ENCODE measurements at regions not wholly inside any gene's neighbourhood (a gene's known extent, or its start where the extent isn't known, plus 50 kb on each side); places are given as distances from the start of the nearest gene placed in this dataset.

- Mint-ChIP-seq H3K4me3 (no peak overlapping the region), H3K36me3 (no peaks in the 10 kb centered on the region), H3K27ac (no peak overlapping the region), H3K4me1 (no peaks in the 10 kb centered on the region), H3K9me3 (peaks cover 4 to 43% (median 20%) of the 10 kb centered on the region in 8 donors), H3K27me3 (no peaks in the 10 kb centered on the region)
- Histone ChIP-seq H3K36me3 (ENCODE audit: insufficient read depth, low read length) (no peaks in the 10 kb centered on the region), H3K4me3 (ENCODE audit: low read length in 2 of 2) (no peak overlapping the region), H3K27ac (ENCODE audit: low read depth, low read length) (no peak overlapping the region), H3K27me3 (ENCODE audit: insufficient read depth, low read length) (no peaks in the 10 kb centered on the region), H3K4me1 (ENCODE audit: insufficient read depth, low read length) (no peaks in the 10 kb centered on the region), H3K9me3 (ENCODE audit: control insufficient read depth in 1 of 2, low read length in 2 of 2) (peaks cover 0 to 9% of the 10 kb centered on the region in 2 donors)
- DNase-seq: no peak
- POLR2A ChIA-PET (ENCODE audit: partially characterized antibody): no interaction called here
- CTCF ChIA-PET (ENCODE audit: partially characterized antibody): no interaction called here
- intact Hi-C loops (cut with micrococcal nuclease): no loop called here
These were observed 826.3 kb upstream of the CDH2 start for GRCh38 chr18:29003194-29003593.

DNA sequence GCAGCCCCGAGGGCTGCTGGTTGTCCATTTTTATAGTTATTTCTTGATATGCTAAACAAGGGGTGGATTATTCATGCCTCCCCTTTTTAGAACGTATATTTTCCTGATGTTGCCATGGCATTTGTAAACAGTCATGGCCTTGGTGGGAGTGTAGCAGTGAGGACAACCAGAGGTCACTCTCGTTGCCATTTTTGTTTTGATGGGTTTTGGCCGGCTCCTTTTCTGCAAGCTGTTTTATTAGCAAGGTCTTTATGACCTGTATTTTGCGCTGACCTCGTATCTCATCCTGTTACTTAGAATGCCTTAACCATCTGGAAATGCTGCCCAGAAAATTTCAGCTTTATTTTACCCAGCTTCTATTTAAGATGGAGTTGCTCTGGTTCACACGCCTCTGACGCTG lies 825.8 kb upstream of the CDH2 start:
- no peaks in the 10 kb centered on the region for H3K36me3 ChIP-seq (ENCODE audit: insufficient read depth, low read length)
- H3K4me3 ChIP-seq (ENCODE audit: low read length in 2 of 2): no peak overlapping the region
- no peaks in the 10 kb centered on the region for H3K27me3 ChIP-seq (ENCODE audit: insufficient read depth, low read length)
- no peaks in the 10 kb centered on the region for H3K4me1 Mint-ChIP-seq
- intact Hi-C loops (cut with micrococcal nuclease): no loop called here
- peaks cover 4 to 39% (median 18%) of the 10 kb centered on the region in 8 donors for H3K9me3 Mint-ChIP-seq
- no peaks in the 10 kb centered on the region for H3K4me1 ChIP-seq (ENCODE audit: insufficient read depth, low read length)
- POLR2A ChIA-PET (ENCODE audit: partially characterized antibody): no interaction called here
- H3K4me3 Mint-ChIP-seq: no peak overlapping the region
- no peaks in the 10 kb centered on the region for H3K36me3 Mint-ChIP-seq
- no peak for DNase-seq
- H3K27ac ChIP-seq (ENCODE audit: low read depth, low read length): no peak overlapping the region
- H3K27me3 Mint-ChIP-seq: no peaks in the 10 kb centered on the region
- H3K9me3 ChIP-seq (ENCODE audit: control insufficient read depth in 1 of 2, low read length in 2 of 2): peaks cover 0 to 9% of the 10 kb centered on the region in 2 donors
- H3K27ac Mint-ChIP-seq: no peak overlapping the region
- CTCF ChIA-PET (ENCODE audit: partially characterized antibody): no interaction called here

DNA sequence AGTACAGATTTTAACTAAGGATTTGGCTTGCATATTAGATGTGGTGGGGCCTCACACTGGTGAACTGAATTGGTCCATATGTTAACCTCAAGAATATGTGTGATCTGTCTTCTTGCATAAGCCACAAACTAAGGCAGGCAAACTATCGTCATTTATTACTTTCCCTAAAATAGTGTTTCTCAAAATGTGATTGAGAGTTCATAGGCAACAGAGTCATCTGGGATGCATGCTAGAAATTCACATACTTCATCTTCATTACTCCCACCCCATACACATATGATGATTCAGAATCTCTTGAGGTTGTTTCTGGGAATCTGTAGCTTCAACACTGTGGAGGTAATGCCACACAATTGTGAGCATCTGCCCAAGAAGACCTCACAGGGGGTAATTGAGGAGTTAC lies 822.8 kb upstream of the CDH2 start:
- no peaks in the 10 kb centered on the region for H3K36me3 Mint-ChIP-seq
- Histone ChIP-seq H3K4me1 (ENCODE audit: insufficient read depth, low read length) (no peaks in the 10 kb centered on the region), H3K27ac (ENCODE audit: low read depth, low read length) (no peak overlapping the region), H3K9me3 (ENCODE audit: control insufficient read depth in 1 of 2, low read length in 2 of 2) (peaks cover 0 to 9% of the 10 kb centered on the region in 2 donors), H3K27me3 (ENCODE audit: insufficient read depth, low read length) (no peaks in the 10 kb centered on the region), H3K36me3 (ENCODE audit: insufficient read depth, low read length) (no peaks in the 10 kb centered on the region), H3K4me3 (ENCODE audit: low read length in 2 of 2) (no peak overlapping the region)
- intact Hi-C loops (cut with micrococcal nuclease): loop anchor here (10.0 kb wide), 1 partner anchor 55 kb away; no protein-coding TSS in a partner anchor
- peaks cover 2 to 36% (median 18%) of the 10 kb centered on the region in 8 donors for H3K9me3 Mint-ChIP-seq
- ChIA-PET CTCF (ENCODE audit: partially characterized antibody) (no interaction called here), POLR2A (ENCODE audit: partially characterized antibody) (no interaction called here)
- no peak for DNase-seq
- H3K27me3 Mint-ChIP-seq: no peaks in the 10 kb centered on the region
- no peak overlapping the region for H3K27ac Mint-ChIP-seq
- H3K4me1 Mint-ChIP-seq: no peaks in the 10 kb centered on the region
- no peak overlapping the region for H3K4me3 Mint-ChIP-seq

- Mint-ChIP-seq H3K4me1 (no peaks in the 10 kb centered on the region), H3K27me3 (no peaks in the 10 kb centered on the region), H3K36me3 (no peaks in the 10 kb centered on the region), H3K4me3 (no peak overlapping the region), H3K27ac (no peak overlapping the region), H3K9me3 (peaks cover 4 to 27% (median 13%) of the 10 kb centered on the region in 8 donors)
- CTCF ChIA-PET (ENCODE audit: partially characterized antibody): no interaction called here
- DNase-seq: no peak
- intact Hi-C loops (cut with micrococcal nuclease): loop anchor here (10.0 kb wide), 1 partner anchor 59 kb away; no protein-coding TSS in a partner anchor
- Histone ChIP-seq H3K27me3 (ENCODE audit: insufficient read depth, low read length) (no peaks in the 10 kb centered on the region), H3K36me3 (ENCODE audit: insufficient read depth, low read length) (no peaks in the 10 kb centered on the region), H3K9me3 (ENCODE audit: control insufficient read depth in 1 of 2, low read length in 2 of 2) (peaks cover 0 to 3% of the 10 kb centered on the region in 2 donors), H3K27ac (ENCODE audit: low read depth, low read length) (no peak overlapping the region), H3K4me1 (ENCODE audit: insufficient read depth, low read length) (no peaks in the 10 kb centered on the region), H3K4me3 (ENCODE audit: low read length in 2 of 2) (no peak overlapping the region)
- POLR2A ChIA-PET (ENCODE audit: partially characterized antibody): no interaction called here
These were observed 818.4 kb upstream of the CDH2 start for GRCh38 chr18:28995319-28995718.

- no peak overlapping the region for H3K27ac ChIP-seq (ENCODE audit: low read depth, low read length)
- no peaks in the 10 kb centered on the region for H3K36me3 ChIP-seq (ENCODE audit: insufficient read depth, low read length)
- no peaks in the 10 kb centered on the region for H3K4me1 ChIP-seq (ENCODE audit: insufficient read depth, low read length)
- POLR2A ChIA-PET (ENCODE audit: partially characterized antibody): no interaction called here
- no peaks in the 10 kb centered on the region for H3K9me3 ChIP-seq (ENCODE audit: control insufficient read depth in 1 of 2, low read length in 2 of 2)
- no peaks in the 10 kb centered on the region for H3K27me3 ChIP-seq (ENCODE audit: insufficient read depth, low read length)
- CTCF ChIA-PET (ENCODE audit: partially characterized antibody): no interaction called here
- no peak overlapping the region for H3K27ac Mint-ChIP-seq
- peaks cover 2 to 15% (median 9%) of the 10 kb centered on the region in 8 donors for H3K9me3 Mint-ChIP-seq
- H3K36me3 Mint-ChIP-seq: no peaks in the 10 kb centered on the region
- no peaks in the 10 kb centered on the region for H3K4me1 Mint-ChIP-seq
- intact Hi-C loops (cut with micrococcal nuclease): no loop called here
- no peak overlapping the region for H3K4me3 ChIP-seq (ENCODE audit: low read length in 2 of 2)
- no peak overlapping the region for H3K4me3 Mint-ChIP-seq
- H3K27me3 Mint-ChIP-seq: no peaks in the 10 kb centered on the region
- no peak for DNase-seq
These were observed 807.8 kb upstream of the CDH2 start for GRCh38 chr18:28984731-28985130.

DNA sequence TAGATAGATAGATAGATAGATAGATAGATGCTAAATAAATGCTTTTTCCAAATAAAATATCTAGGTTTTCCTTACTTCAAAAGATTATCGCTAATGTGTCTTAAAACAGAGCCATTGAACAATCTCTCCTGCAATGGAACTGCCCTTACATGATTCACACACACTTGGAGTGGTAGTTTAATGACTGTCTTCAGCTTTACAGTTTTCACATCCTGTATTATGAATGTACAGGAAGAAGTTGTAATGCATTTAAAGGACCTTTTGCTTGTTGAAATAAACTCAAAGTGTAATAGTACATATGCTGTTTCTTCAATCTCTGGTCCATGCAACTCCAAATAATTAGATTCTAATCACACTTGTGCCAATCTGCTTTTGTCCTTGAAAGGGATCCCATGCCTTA lies 797.6 kb upstream of the CDH2 start:
- no peak overlapping the region for H3K27ac Mint-ChIP-seq
- Histone ChIP-seq H3K9me3 (ENCODE audit: control insufficient read depth in 1 of 2, low read length in 2 of 2) (no peaks in the 10 kb centered on the region), H3K4me1 (ENCODE audit: insufficient read depth, low read length) (no peaks in the 10 kb centered on the region), H3K27me3 (ENCODE audit: insufficient read depth, low read length) (no peaks in the 10 kb centered on the region), H3K4me3 (ENCODE audit: low read length in 2 of 2) (no peak overlapping the region), H3K36me3 (ENCODE audit: insufficient read depth, low read length) (no peaks in the 10 kb centered on the region), H3K27ac (ENCODE audit: low read depth, low read length) (no peak overlapping the region)
- intact Hi-C loops (cut with micrococcal nuclease): no loop called here
- H3K36me3 Mint-ChIP-seq: no peaks in the 10 kb centered on the region
- DNase-seq: no peak
- H3K4me1 Mint-ChIP-seq: no peaks in the 10 kb centered on the region
- no peak overlapping the region for H3K4me3 Mint-ChIP-seq
- H3K27me3 Mint-ChIP-seq: no peaks in the 10 kb centered on the region
- peaks cover 0 to 37% (median 17%) of the 10 kb centered on the region in 8 donors for H3K9me3 Mint-ChIP-seq
- POLR2A ChIA-PET (ENCODE audit: partially characterized antibody): no interaction called here
- CTCF ChIA-PET (ENCODE audit: partially characterized antibody): no interaction called here

GRCh38 chr18:28973324-28973723 lies 796.4 kb upstream of the CDH2 start:
- intact Hi-C loops (cut with micrococcal nuclease): no loop called here
- Histone ChIP-seq H3K27ac (ENCODE audit: low read depth, low read length) (no peak overlapping the region), H3K4me3 (ENCODE audit: low read length in 2 of 2) (no peak overlapping the region), H3K9me3 (ENCODE audit: control insufficient read depth in 1 of 2, low read length in 2 of 2) (no peaks in the 10 kb centered on the region), H3K4me1 (ENCODE audit: insufficient read depth, low read length) (no peaks in the 10 kb centered on the region), H3K36me3 (ENCODE audit: insufficient read depth, low read length) (no peaks in the 10 kb centered on the region), H3K27me3 (ENCODE audit: insufficient read depth, low read length) (no peaks in the 10 kb centered on the region)
- Mint-ChIP-seq H3K27ac (no peak overlapping the region), H3K27me3 (no peaks in the 10 kb centered on the region), H3K4me1 (no peaks in the 10 kb centered on the region), H3K36me3 (no peaks in the 10 kb centered on the region), H3K4me3 (no peak overlapping the region), H3K9me3 (peaks cover 0 to 39% (median 18%) of the 10 kb centered on the region in 8 donors)
- ChIA-PET POLR2A (ENCODE audit: partially characterized antibody) (no interaction called here), CTCF (ENCODE audit: partially characterized antibody) (no interaction called here)
- DNase-seq: no peak

DNA sequence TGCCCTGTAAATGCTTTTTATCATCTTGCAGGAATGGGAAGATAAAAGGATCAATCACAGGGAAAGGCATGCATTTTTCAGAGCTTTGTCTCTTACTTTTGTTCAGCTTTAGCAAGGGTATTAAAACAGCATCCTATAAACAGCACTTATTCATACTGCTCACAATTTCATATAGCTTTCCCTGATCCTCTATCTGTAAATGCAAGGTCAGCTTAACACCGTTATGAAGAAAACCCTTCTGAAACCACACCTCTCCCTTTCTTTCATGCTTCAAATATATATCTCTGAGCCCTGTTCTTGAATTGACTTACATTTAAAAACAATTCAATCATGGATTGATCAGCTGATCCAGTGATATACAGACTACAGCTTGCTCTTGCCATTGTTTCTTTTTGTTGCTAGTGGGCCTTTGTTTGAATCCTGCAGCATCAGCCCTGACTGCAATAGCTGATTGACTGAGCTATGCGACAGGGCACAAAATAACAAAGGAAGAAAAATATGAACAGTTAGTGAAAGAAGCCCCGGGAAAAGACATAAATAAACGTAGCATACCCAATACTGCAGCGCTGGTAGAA lies 795.5 kb upstream of the CDH2 start:
- intact Hi-C loops (cut with micrococcal nuclease): no loop called here
- no peaks in the 10 kb centered on the region for H3K9me3 ChIP-seq (ENCODE audit: control insufficient read depth in 1 of 2, low read length in 2 of 2)
- no peaks in the 10 kb centered on the region for H3K27me3 Mint-ChIP-seq
- no peak for DNase-seq
- H3K27me3 ChIP-seq (ENCODE audit: insufficient read depth, low read length): no peaks in the 10 kb centered on the region
- H3K4me3 ChIP-seq (ENCODE audit: low read length in 2 of 2): no peak overlapping the region
- no peaks in the 10 kb centered on the region for H3K36me3 ChIP-seq (ENCODE audit: insufficient read depth, low read length)
- H3K4me1 ChIP-seq (ENCODE audit: insufficient read depth, low read length): no peaks in the 10 kb centered on the region
- no peaks in the 10 kb centered on the region for H3K4me1 Mint-ChIP-seq
- ChIA-PET POLR2A (ENCODE audit: partially characterized antibody) (no interaction called here), CTCF (ENCODE audit: partially characterized antibody) (no interaction called here)
- H3K9me3 Mint-ChIP-seq: peaks cover 0 to 38% (median 18%) of the 10 kb centered on the region in 8 donors
- no peak overlapping the region for H3K4me3 Mint-ChIP-seq
- no peaks in the 10 kb centered on the region for H3K36me3 Mint-ChIP-seq
- no peak overlapping the region for H3K27ac Mint-ChIP-seq
- no peak overlapping the region for H3K27ac ChIP-seq (ENCODE audit: low read depth, low read length)

All from CD4-positive, alpha-beta memory T cell (primary cell).